ENCODE measurements at regions not wholly inside any gene's neighbourhood (a gene's known extent, or its start where the extent isn't known, plus 50 kb on each side); places are given as distances from the start of the nearest gene placed in this dataset.

DNA sequence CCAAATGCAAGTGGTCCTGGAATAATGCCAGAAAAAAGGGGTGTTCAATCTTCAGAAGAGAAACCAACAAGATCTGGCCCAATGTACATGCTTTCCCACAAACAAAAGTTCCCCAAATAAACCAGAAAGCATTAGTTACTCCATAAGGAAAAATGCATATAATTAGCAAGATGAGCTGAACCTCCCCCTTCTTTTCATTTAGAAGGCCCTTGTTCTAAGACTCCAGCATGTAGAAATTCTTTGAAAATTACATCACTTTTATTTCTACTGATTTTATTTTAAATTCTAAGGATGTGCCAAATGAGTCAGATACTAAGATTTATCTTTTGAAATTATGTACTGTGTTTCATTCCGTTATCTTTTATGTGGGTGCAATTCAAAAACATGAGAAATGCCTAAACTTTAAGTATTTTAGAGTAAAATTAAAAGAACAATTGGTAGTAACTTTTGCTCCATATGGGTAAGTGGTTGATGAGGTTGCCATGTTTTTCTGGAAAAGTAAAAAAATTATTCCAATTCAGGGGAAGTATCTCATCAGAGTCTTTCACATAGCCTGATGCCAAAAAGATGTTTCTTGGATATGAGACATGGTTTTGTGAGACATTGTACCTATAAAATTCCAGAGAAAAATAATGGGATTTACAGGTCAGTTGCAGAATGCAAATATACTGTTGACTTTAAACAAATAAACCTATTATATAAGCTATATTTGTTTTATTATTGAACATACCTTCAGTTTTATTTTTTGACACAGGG, 106.5 kb upstream of the CCDC112 start:
- no peak overlapping the region for H3K4me3 ChIP-seq
- in situ Hi-C loops (cut with MboI) = no loop called here
- no peaks in the 10 kb centered on the region for H3K79me2 ChIP-seq (ENCODE audit: control insufficient read depth, insufficient read depth, low read length)
- POLR2A ChIA-PET = no interaction called here
- H3K27me3 ChIP-seq (replicated peaks in 1 of 2; ENCODE audit: control insufficient read depth in 2 of 2, insufficient read depth in 2 of 2, low read length in 1 of 2) = no peaks in the 10 kb centered on the region
- no peak for DNase-seq (ENCODE audit: low read depth, low spot score)
- H3K27ac ChIP-seq (ENCODE audit: control insufficient read depth, insufficient read depth) = no peak overlapping the region
- ATAC-seq = no peak
- no peaks in the 10 kb centered on the region for H3K36me3 ChIP-seq (ENCODE audit: control insufficient read depth in 2 of 2, insufficient read depth in 2 of 2, low read length in 1 of 2)
- SMC1A ChIA-PET (ENCODE audit: uncharacterized antibody, unreplicated experiment) = interaction anchor here (0.7 to 1.2 kb wide), 4 partner anchors 12 to 171 kb away, joined by 3 to 4 read pairs (median 3); no protein-coding TSS in a partner anchor
- H4K20me1 ChIP-seq (ENCODE audit: control insufficient read depth, insufficient read depth) = no peaks in the 10 kb centered on the region
- WGBS (ENCODE audit: insufficient coverage, insufficient replicate concordance, low lambda C conversion rate, missing lambda C conversion rate) = 100% methylated on average over 1 of the region's 1 CpG
- H3K4me1 ChIP-seq (ENCODE audit: control insufficient read depth, insufficient read depth, low read length) = no peaks in the 10 kb centered on the region
- no TSS peak for BruUV-seq (replicated peaks)
- H3K9ac ChIP-seq (ENCODE audit: control insufficient read depth, insufficient read depth, low read length) = no peak overlapping the region
- H3K4me2 ChIP-seq (ENCODE audit: control insufficient read depth, insufficient read depth) = no peak overlapping the region
- intact Hi-C loops (cut with micrococcal nuclease; ENCODE audit: unreplicated experiment) = no loop called here
- RAD21 ChIA-PET (ENCODE audit: unreplicated experiment) = no interaction called here
- no peaks in the 10 kb centered on the region; the same call in 2 of the 3 replicates for H3K9me3 ChIP-seq (replicated peaks; ENCODE audit: control insufficient read depth, insufficient read depth, low read length)
- no peak for FAIRE-seq
- CTCF ChIA-PET = interaction anchor here (1.0 to 1.4 kb wide), 2 partner anchors 10 to 13 kb away, joined by 3 read pairs; no protein-coding TSS in a partner anchor
- H2AFZ ChIP-seq (ENCODE audit: control insufficient read depth, low read depth, low read length) = no peak overlapping the region
- TF ChIP-seq FOXM1 (IDR thresholded peaks at IDR 0.05; ENCODE audit: low read depth, low read length) (no peak), CREM (IDR thresholded peaks at IDR 0.05; ENCODE audit: low read depth) (no peak)

DNA sequence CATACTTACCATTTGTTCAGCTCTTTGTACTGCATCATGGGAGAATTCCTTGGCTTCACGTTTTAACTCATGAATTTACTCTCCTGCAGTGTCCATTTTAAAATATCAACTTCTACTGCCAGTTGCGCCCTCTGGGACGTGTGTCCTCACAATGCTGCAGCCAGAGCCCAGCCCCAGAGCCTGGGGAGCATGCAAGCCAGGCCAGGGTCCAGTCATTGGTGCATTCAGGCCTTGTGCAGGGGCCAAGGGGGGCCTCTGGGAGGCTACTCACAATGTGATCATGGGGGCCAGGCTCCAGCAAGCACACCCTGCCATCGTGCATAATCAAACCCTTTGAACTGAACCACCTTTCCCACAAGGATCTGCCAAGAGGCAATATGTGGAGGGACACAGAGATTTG, 105.6 kb upstream of the CCDC112 start:
- no peak overlapping the region for H2AFZ ChIP-seq (ENCODE audit: control insufficient read depth, low read depth, low read length)
- no peak for DNase-seq (ENCODE audit: low read depth, low spot score)
- H3K36me3 ChIP-seq (ENCODE audit: control insufficient read depth in 2 of 2, insufficient read depth in 2 of 2, low read length in 1 of 2) = no peaks in the 10 kb centered on the region
- H3K27ac ChIP-seq (ENCODE audit: control insufficient read depth, insufficient read depth) = no peak overlapping the region
- no peaks in the 10 kb centered on the region for H4K20me1 ChIP-seq (ENCODE audit: control insufficient read depth, insufficient read depth)
- no peak for ATAC-seq
- ChIA-PET SMC1A (ENCODE audit: uncharacterized antibody, unreplicated experiment) (interaction anchor here (1.0 kb wide), 1 partner anchor 21 kb away, joined by 4 read pairs; no protein-coding TSS in a partner anchor), CTCF (interaction anchor here (0.5 to 1.4 kb wide), 2 partner anchors 9 to 792 kb away, joined by 3 read pairs; no protein-coding TSS in a partner anchor), POLR2A (no interaction called here), RAD21 (ENCODE audit: unreplicated experiment) (no interaction called here)
- H3K79me2 ChIP-seq (ENCODE audit: control insufficient read depth, insufficient read depth, low read length) = no peaks in the 10 kb centered on the region
- in situ Hi-C loops (cut with MboI) = no loop called here
- H3K9me3 ChIP-seq (replicated peaks; ENCODE audit: control insufficient read depth, insufficient read depth, low read length) = no peaks in the 10 kb centered on the region
- no peak overlapping the region for H3K4me2 ChIP-seq (ENCODE audit: control insufficient read depth, insufficient read depth)
- H3K27me3 ChIP-seq (replicated peaks in 1 of 2; ENCODE audit: control insufficient read depth in 2 of 2, insufficient read depth in 2 of 2, low read length in 1 of 2) = no peaks in the 10 kb centered on the region
- H3K4me1 ChIP-seq (ENCODE audit: control insufficient read depth, insufficient read depth, low read length) = no peaks in the 10 kb centered on the region
- H3K9ac ChIP-seq (ENCODE audit: control insufficient read depth, insufficient read depth, low read length) = no peak overlapping the region
- BruUV-seq (replicated peaks) = no TSS peak
- FAIRE-seq = no peak
- no peak overlapping the region for H3K4me3 ChIP-seq
- intact Hi-C loops (cut with micrococcal nuclease; ENCODE audit: unreplicated experiment) = no loop called here
- WGBS (ENCODE audit: insufficient coverage, insufficient replicate concordance, low lambda C conversion rate, missing lambda C conversion rate) = 28% methylated on average over 4 of the region's 4 CpGs
- TF ChIP-seq BACH1 (IDR thresholded peaks at IDR 0.05; ENCODE audit: borderline replicate concordance) = no peak
- TF ChIP-seq EP300 (IDR thresholded peaks at IDR 0.05; ENCODE audit: borderline replicate concordance in 1 of 2, control insufficient read depth in 1 of 2, low read depth in 2 of 2, low read length in 2 of 2) = no peak
- TF ChIP-seq ZNF217 (IDR thresholded peaks at IDR 0.05) = no peak
- TF ChIP-seq FOXK2 (IDR thresholded peaks at IDR 0.05) = no peak
- no peak for TF ChIP-seq ZBED1 (IDR thresholded peaks at IDR 0.05; ENCODE audit: borderline replicate concordance)
- TF ChIP-seq, protein P1, sequence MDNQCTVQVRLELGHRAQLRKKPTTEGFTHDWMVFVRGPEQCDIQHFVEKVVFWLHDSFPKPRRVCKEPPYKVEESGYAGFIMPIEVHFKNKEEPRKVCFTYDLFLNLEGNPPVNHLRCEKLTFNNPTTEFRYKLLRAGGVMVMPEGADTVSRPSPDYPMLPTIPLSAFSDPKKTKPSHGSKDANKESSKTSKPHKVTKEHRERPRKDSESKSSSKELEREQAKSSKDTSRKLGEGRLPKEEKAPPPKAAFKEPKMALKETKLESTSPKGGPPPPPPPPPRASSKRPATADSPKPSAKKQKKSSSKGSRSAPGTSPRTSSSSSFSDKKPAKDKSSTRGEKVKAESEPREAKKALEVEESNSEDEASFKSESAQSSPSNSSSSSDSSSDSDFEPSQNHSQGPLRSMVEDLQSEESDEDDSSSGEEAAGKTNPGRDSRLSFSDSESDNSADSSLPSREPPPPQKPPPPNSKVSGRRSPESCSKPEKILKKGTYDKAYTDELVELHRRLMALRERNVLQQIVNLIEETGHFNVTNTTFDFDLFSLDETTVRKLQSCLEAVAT (IDR thresholded peaks at IDR 0.05) = no peak
- no peak for TF ChIP-seq POLR2AphosphoS5 (IDR thresholded peaks at IDR 0.05; ENCODE audit: low read length)
- no peak for TF ChIP-seq HDAC6 (IDR thresholded peaks at IDR 0.05; ENCODE audit: unreplicated experiment)
- TF ChIP-seq, protein P2, sequence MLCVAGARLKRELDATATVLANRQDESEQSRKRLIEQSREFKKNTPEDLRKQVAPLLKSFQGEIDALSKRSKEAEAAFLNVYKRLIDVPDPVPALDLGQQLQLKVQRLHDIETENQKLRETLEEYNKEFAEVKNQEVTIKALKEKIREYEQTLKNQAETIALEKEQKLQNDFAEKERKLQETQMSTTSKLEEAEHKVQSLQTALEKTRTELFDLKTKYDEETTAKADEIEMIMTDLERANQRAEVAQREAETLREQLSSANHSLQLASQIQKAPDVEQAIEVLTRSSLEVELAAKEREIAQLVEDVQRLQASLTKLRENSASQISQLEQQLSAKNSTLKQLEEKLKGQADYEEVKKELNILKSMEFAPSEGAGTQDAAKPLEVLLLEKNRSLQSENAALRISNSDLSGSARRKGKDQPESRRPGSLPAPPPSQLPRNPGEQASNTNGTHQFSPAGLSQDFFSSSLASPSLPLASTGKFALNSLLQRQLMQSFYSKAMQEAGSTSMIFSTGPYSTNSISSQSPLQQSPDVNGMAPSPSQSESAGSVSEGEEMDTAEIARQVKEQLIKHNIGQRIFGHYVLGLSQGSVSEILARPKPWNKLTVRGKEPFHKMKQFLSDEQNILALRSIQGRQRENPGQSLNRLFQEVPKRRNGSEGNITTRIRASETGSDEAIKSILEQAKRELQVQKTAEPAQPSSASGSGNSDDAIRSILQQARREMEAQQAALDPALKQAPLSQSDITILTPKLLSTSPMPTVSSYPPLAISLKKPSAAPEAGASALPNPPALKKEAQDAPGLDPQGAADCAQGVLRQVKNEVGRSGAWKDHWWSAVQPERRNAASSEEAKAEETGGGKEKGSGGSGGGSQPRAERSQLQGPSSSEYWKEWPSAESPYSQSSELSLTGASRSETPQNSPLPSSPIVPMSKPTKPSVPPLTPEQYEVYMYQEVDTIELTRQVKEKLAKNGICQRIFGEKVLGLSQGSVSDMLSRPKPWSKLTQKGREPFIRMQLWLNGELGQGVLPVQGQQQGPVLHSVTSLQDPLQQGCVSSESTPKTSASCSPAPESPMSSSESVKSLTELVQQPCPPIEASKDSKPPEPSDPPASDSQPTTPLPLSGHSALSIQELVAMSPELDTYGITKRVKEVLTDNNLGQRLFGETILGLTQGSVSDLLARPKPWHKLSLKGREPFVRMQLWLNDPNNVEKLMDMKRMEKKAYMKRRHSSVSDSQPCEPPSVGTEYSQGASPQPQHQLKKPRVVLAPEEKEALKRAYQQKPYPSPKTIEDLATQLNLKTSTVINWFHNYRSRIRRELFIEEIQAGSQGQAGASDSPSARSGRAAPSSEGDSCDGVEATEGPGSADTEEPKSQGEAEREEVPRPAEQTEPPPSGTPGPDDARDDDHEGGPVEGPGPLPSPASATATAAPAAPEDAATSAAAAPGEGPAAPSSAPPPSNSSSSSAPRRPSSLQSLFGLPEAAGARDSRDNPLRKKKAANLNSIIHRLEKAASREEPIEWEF (IDR thresholded peaks at IDR 0.05; ENCODE audit: insufficient replicate concordance, low read depth, low read length) = no peak

Measured in GM12878 (cell line).